WTC11 (cell line): ENCODE measurements at regions not wholly inside any gene's neighbourhood (a gene's known extent, or its start where the extent isn't known, plus 50 kb on each side); places are given as distances from the start of the nearest gene placed in this dataset.

Experiments
- AFF4 ChIP-seq: sonication (generic); formaldehyde crosslinking; IDR thresholded peaks from 2 replicates; pipeline ENCODE4 v1.8.1; 2023; ENCODE audit warnings: mild to moderate bottlenecking, missing genetic modification reagents, borderline replicate concordance
- ATF3 ChIP-seq: sonication (generic); formaldehyde crosslinking; conservative IDR thresholded peaks from 2 replicates; pipeline ENCODE4 v1.8.1; 2022; ENCODE audit warnings: mild to moderate bottlenecking, missing genetic modification reagents
- CREB1 ChIP-seq: sonication (generic); formaldehyde crosslinking; IDR thresholded peaks from 2 replicates; pipeline ENCODE4 v1.8.0; 2023; ENCODE audit warnings: mild to moderate bottlenecking, missing genetic modification reagents
- CREM ChIP-seq: sonication (generic); formaldehyde crosslinking; IDR thresholded peaks from 2 replicates; pipeline ENCODE4 v1.8.1; 2022; ENCODE audit warnings: mild to moderate bottlenecking, missing genetic modification reagents, moderate library complexity
- CTCF ChIP-seq: fragments of 200-600 bp; IDR thresholded peaks from 2 replicates; pipeline ENCODE4 v1.8.0; 2022; ENCODE audit warnings: antibody characterized with exemption
- ELF4 ChIP-seq: sonication (generic); formaldehyde crosslinking; IDR thresholded peaks from 2 replicates; pipeline ENCODE4 v1.8.1; 2022; ENCODE audit warnings: low read depth, mild to moderate bottlenecking, moderate library complexity, missing genetic modification reagents
- MYBL2 ChIP-seq: sonication (generic); formaldehyde crosslinking; IDR thresholded peaks from 2 replicates; pipeline ENCODE4 v1.8.1; 2023; ENCODE audit warnings: mild to moderate bottlenecking, moderate library complexity, missing genetic modification reagents
- NFE2L1 ChIP-seq: sonication (generic); formaldehyde crosslinking; IDR thresholded peaks from 2 replicates; pipeline ENCODE4 v1.8.1; 2023; ENCODE audit warnings: missing genetic modification reagents
- SOX15 ChIP-seq: fragments of 250-450 bp; sonication (Bioruptor Pico); IDR thresholded peaks from 2 replicates; pipeline ENCODE4 v1.9.0; 2021; ENCODE audit warnings: mild to moderate bottlenecking
- SP1 ChIP-seq: sonication (generic); formaldehyde crosslinking; conservative IDR thresholded peaks from 2 replicates; pipeline ENCODE4 v1.8.1; 2022; ENCODE audit warnings: missing genetic modification reagents
- STAT6 ChIP-seq: sonication (generic); formaldehyde crosslinking; conservative IDR thresholded peaks from 2 replicates; pipeline ENCODE4 v1.8.1; 2023; ENCODE audit warnings: mild to moderate bottlenecking, low read depth, missing genetic modification reagents, moderate library complexity

GRCh38 chr9:80787636-80788035 is 901.7 kb downstream of the TLE1 start:
- TF ChIP-seq STAT6 (CRISPR knock-in tag) = no peak
- TF ChIP-seq MYBL2 (CRISPR knock-in tag) = no peak
- TF ChIP-seq SOX15 = no peak
- TF ChIP-seq CTCF = no peak
- TF ChIP-seq CREM (CRISPR knock-in tag) = no peak
- no peak for TF ChIP-seq CREB1 (CRISPR knock-in tag)
- no peak for TF ChIP-seq SP1 (CRISPR knock-in tag)
- no peak for TF ChIP-seq NFE2L1 (CRISPR knock-in tag)
- TF ChIP-seq ELF4 = no peak
- TF ChIP-seq ATF3 (CRISPR knock-in tag) = no peak
- no peak for TF ChIP-seq AFF4 (CRISPR knock-in tag)
